Fibroblast of pulmonary artery (primary cell): ENCODE measurements at regions not wholly inside any gene's neighbourhood (a gene's known extent, or its start where the extent isn't known, plus 50 kb on each side); places are given as distances from the start of the nearest gene placed in this dataset.
A peak's percentile ranks its signal among the peaks of the same experiment; 100 is the strongest.

Experiments used
- DNase-seq: peaks from one replicate; pipeline ENCODE4 v3.0.0-alpha.2; 2010; ENCODE audit warnings: low read depth
- H3K4me3 ChIP-seq: replicated peaks from 2 replicates; pipeline ENCODE4 v1.5.1; 2011; ENCODE audit warnings: low read depth, mild to moderate bottlenecking, control low read depth, low read length, moderate library complexity
- CTCF ChIP-seq: IDR thresholded peaks from 2 replicates; pipeline ENCODE4 v1.5.1; 2011; ENCODE audit warnings: mild to moderate bottlenecking, control low read depth, low read length, inconsistent platforms; ENCODE audit errors: missing control alignments

- DNase-seq = no peak
- no peak for TF ChIP-seq CTCF
- H3K4me3 ChIP-seq = no peak overlapping the region
Observed at GRCh38 chr12:59147791-59148190, 227.5 kb upstream of the LRIG3 start.

GRCh38 chr12:59142183-59142790 lies 222.0 kb upstream of the LRIG3 start:
- no peak for TF ChIP-seq CTCF
- DNase-seq = no peak
- H3K4me3 ChIP-seq = no peak overlapping the region

- no peak for DNase-seq
- H3K4me3 ChIP-seq = no peak overlapping the region
- no peak for TF ChIP-seq CTCF
Observed at GRCh38 chr12:59134750-59135149, 214.4 kb upstream of the LRIG3 start.

DNA sequence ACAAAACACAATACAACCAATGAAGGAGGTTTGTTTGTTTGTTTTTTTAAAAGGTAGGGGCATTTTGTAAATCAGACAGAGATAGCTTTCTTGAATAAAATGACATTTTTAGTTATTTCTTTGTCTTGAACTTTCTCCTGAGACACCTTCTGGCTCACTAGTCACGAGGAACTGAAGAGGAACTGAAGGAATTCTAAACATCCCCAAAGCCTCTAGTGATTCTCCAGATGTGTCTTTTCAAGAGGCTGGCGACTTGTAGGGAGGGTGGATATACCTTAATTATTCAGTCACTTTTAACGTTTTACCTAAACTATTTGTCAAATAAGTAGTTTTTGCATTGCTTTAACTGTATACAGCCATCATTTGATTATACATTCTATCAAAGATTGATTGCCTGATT lies 211.2 kb upstream of the LRIG3 start:
- no peak for TF ChIP-seq CTCF
- H3K4me3 ChIP-seq = no peak overlapping the region
- no peak for DNase-seq

- TF ChIP-seq CTCF = no peak
- no peak overlapping the region for H3K4me3 ChIP-seq
- peak; percentile 4 for DNase-seq
Observed at GRCh38 chr12:59122784-59123183, 202.5 kb upstream of the LRIG3 start.

DNA sequence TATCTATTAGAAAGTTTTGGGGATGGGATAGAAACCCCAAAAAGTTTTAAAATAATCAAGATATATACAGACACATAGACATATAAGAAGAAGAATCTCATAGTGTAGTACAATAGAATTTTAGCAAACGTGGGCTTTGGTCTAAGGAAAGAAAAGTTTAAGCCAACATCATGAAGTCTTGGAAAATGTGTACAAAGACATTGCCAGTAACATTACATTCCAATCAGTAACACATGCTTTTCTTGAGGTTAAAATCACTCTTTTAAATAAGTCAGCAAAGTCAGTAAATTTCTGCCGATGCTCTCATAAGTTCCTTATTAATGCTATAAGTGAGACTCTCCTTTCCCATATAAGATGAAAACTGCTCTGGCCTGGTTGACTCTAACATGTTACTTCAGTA lies 201.1 kb upstream of the LRIG3 start:
- H3K4me3 ChIP-seq = no peak overlapping the region
- no peak for TF ChIP-seq CTCF

GRCh38 chr12:59119676-59120075 lies 199.4 kb upstream of the LRIG3 start:
- no peak overlapping the region for H3K4me3 ChIP-seq
- DNase-seq = peak; percentile 64
- TF ChIP-seq CTCF = no peak

More for the DNA sequence above, 201.1 kb upstream of the LRIG3 start:
- DNase-seq = no peak
